Endothelial cell of umbilical vein (primary cell): ENCODE measurements at regions not wholly inside any gene's neighbourhood (a gene's known extent, or its start where the extent isn't known, plus 50 kb on each side); places are given as distances from the start of the nearest gene placed in this dataset.
"Not testable (repeated sequence)": the region's sequence is repeated elsewhere in the genome, so short reads cannot be mapped to it uniquely, and the experiment has no call there.

Experiments used
- BruUV-seq: library from RNA; stranded (reverse); fragments of 400-500 nt; replicated peaks from 2 replicates; lab custom pipeline; 2021; lab: Mats Ljungman, UMichigan
- CTCF ChIA-PET: fragments of 300-600, 350-600 bp; sonication (Branson Sonifier 250); formaldehyde crosslinking; loops from one replicate; lab custom pipeline; 2021; ENCODE audit warnings: antibody characterized with exemption, inconsistent platforms; lab: Charles Lee
- POLR2A ChIA-PET: fragments of 300-600, 350-600 bp; sonication (Branson Sonifier 250); formaldehyde crosslinking; loops from one replicate; lab custom pipeline; 2021; ENCODE audit warnings: antibody characterized with exemption, inconsistent platforms; lab: Charles Lee
- DNase-seq: peaks from one replicate; pipeline ENCODE4 v3.0.0-alpha.2; 2011; ENCODE audit warnings: low read depth, low spot score
- FAIRE-seq: peaks from 2 replicates; lab custom pipeline; 2011; peaks lifted over from hg19 to GRCh38; lab: Jason Lieb, UNC
- H2AFZ ChIP-seq: 2 replicates; pipeline ENCODE4 v1.6.0; 2012; ENCODE audit warnings: low read depth, low read length, control low read depth, inconsistent platforms
- H3K27ac ChIP-seq: 2 replicates; pipeline ENCODE4 v1.5.1; 2011; ENCODE audit warnings: low read depth, mild to moderate bottlenecking, control low read depth, low read length, moderate library complexity; ENCODE audit not compliant: insufficient read depth
- H3K27me3 ChIP-seq, 2 experiments: 2 replicates each; pipeline versions ENCODE4 v1.6.0 to v1.6.1; 2011; ENCODE audit warnings: low read length in 2 of 2, mixed read lengths in 1 of 2; ENCODE audit not compliant: control insufficient read depth in 2 of 2, insufficient read depth in 2 of 2
- H3K36me3 ChIP-seq, 2 experiments: 2 replicates in 1 of 2; 3 replicates in 1 of 2; pipeline ENCODE4 v1.5.1; 2011; ENCODE audit warnings: low read length in 2 of 2, mild to moderate bottlenecking in 1 of 2, moderate library complexity in 1 of 2; ENCODE audit not compliant: control insufficient read depth in 2 of 2, insufficient read depth in 2 of 2; ENCODE audit errors: extremely low read depth in 1 of 2
- H3K4me1 ChIP-seq: 3 replicates; pipeline ENCODE4 v1.5.1; 2011; ENCODE audit warnings: mild to moderate bottlenecking, low read length; ENCODE audit not compliant: control insufficient read depth, insufficient read depth; ENCODE audit errors: extremely low read depth
- H3K4me2 ChIP-seq: 2 replicates; pipeline ENCODE4 v1.6.1; 2011; ENCODE audit warnings: low read length, control low read depth, mixed read lengths; ENCODE audit not compliant: insufficient read depth
- H3K4me3 ChIP-seq, 3 experiments: fragments of 200-600 bp in 1 of 3; sonication (generic), shearing (Covaris generic) in 1 of 3; replicated peaks in 1 of 3; 2 replicates each; pipeline ENCODE4 v1.5.1; 2011 to 2016; ENCODE audit warnings: control low read depth in 3 of 3, low read length in 3 of 3, mild to moderate bottlenecking in 2 of 3, inconsistent platforms in 1 of 3, low read depth in 1 of 3, moderate library complexity in 1 of 3; ENCODE audit not compliant: insufficient read depth in 1 of 3
- H3K79me2 ChIP-seq: 2 replicates; pipeline ENCODE4 v1.6.0; 2012; ENCODE audit warnings: low read length, inconsistent platforms; ENCODE audit not compliant: control insufficient read depth, insufficient read depth
- H3K9ac ChIP-seq: replicated peaks from 2 replicates; pipeline ENCODE3; 2011; ENCODE audit warnings: low read length, control low read depth; ENCODE audit not compliant: insufficient read depth; ENCODE audit errors: extremely low read depth
- H3K9me1 ChIP-seq: replicated peaks from 3 replicates; pipeline ENCODE4 v1.6.0; 2011; ENCODE audit warnings: mild to moderate bottlenecking, low read length; ENCODE audit not compliant: control insufficient read depth, insufficient read depth; ENCODE audit errors: extremely low read depth
- H3K9me3 ChIP-seq: replicated peaks from 2 replicates; pipeline ENCODE4 v1.5.1; 2012; ENCODE audit warnings: low read length, inconsistent platforms; ENCODE audit not compliant: control insufficient read depth, insufficient read depth
- H4K20me1 ChIP-seq: replicated peaks from 2 replicates; pipeline ENCODE3; 2011; ENCODE audit warnings: mild to moderate bottlenecking, low read length; ENCODE audit not compliant: control insufficient read depth, insufficient read depth; ENCODE audit errors: extremely low read depth
- EZH2 ChIP-seq: IDR thresholded peaks from 2 replicates; pipeline ENCODE4 v1.6.1; 2012; ENCODE audit warnings: borderline replicate concordance, low read depth, mild to moderate bottlenecking, moderate library complexity, low read length, inconsistent platforms; ENCODE audit not compliant: severe bottlenecking
- FOS ChIP-seq: IDR thresholded peaks from 2 replicates; pipeline ENCODE4 v1.6.1; 2011; ENCODE audit warnings: mild to moderate bottlenecking, low read length, moderate library complexity, borderline replicate concordance; ENCODE audit not compliant: insufficient read depth
- GATA2 ChIP-seq: IDR thresholded peaks from 2 replicates; pipeline ENCODE4 v1.7.0; 2011; ENCODE audit warnings: low read depth, mild to moderate bottlenecking, moderate library complexity, mixed read lengths, low read length; ENCODE audit not compliant: insufficient read length, insufficient read depth
- JUN ChIP-seq: IDR thresholded peaks from 2 replicates; pipeline ENCODE4 v1.6.1; 2011; ENCODE audit warnings: borderline replicate concordance, low read depth; ENCODE audit not compliant: insufficient read length, insufficient read depth
- MYC ChIP-seq: IDR thresholded peaks from one replicate; pipeline ENCODE4 v1.6.1; 2011; ENCODE audit warnings: mild to moderate bottlenecking, low read depth, low read length
- POLR2A ChIP-seq: IDR thresholded peaks from 2 replicates; pipeline ENCODE4 v1.6.1; 2012; ENCODE audit warnings: low read depth, mild to moderate bottlenecking, control low read depth, low read length
- POLR2AphosphoS5 ChIP-seq: IDR thresholded peaks from 2 replicates; pipeline ENCODE4 v1.6.1; 2012; ENCODE audit warnings: low read depth, mild to moderate bottlenecking, control low read depth, low read length, moderate library complexity; ENCODE audit not compliant: insufficient read depth
- dilution Hi-C: fragments of 300-500 bp; cut with MboI; formaldehyde crosslinking; loops from one replicate; pipeline ENCODE4 v1.15.0; 2019; ENCODE audit warnings: low sequenced_read_pairs; ENCODE audit not compliant: extremely low pct_ligation_motif_present
- intact Hi-C: fragments of 100-400 bp; cut with micrococcal nuclease; formaldehyde crosslinking; loops from one replicate; pipeline ENCODE4 v1.10.0; 2022
- TF ChIP-seq, protein P1 (sequence below): IDR thresholded peaks from 2 replicates; pipeline ENCODE4 v1.6.1; 2011; ENCODE audit not compliant: insufficient read depth, insufficient read length
- TF ChIP-seq, protein P2 (sequence below), 2 donors: IDR thresholded peaks; 1 replicate in 1 of 2; 2 replicates in 1 of 2; pipeline ENCODE4 v1.5.1; 2011; ENCODE audit warnings: low read length in 2 of 2, mild to moderate bottlenecking in 2 of 2, moderate library complexity in 2 of 2, control low read depth in 1 of 2, inconsistent platforms in 1 of 2, low read depth in 1 of 2; ENCODE audit not compliant: insufficient read depth in 1 of 2; ENCODE audit errors: extremely low read depth in 1 of 2

DNA sequence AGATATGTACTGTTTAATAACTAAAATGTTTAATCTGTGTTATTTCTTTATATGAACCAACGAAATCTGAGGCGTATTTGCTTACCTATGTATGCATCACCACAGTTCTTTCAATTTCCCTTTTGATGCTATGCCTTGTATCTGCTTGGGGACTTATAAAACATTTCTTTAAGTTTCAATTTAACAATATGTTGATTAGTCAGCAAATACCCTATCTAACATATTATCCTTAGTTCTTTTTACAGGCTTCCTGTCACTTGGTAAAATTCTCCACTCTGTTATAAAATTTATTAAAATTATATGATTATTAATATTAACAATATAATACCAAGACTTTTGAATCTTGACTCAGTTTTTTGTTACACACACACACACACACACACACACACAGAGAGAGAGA, 174.3 kb downstream of the CPS1 start:
- dilution Hi-C loops, result no loop called here
- Histone ChIP-seq H3K4me3 (no peak overlapping the region), H3K9me1 (no peaks in the 10 kb centered on the region), H3K4me2 (no peak overlapping the region), H3K27me3 (no peaks in the 10 kb centered on the region), H3K9me3 (no peaks in the 10 kb centered on the region), H3K79me2 (no peaks in the 10 kb centered on the region), H3K4me1 (no peaks in the 10 kb centered on the region), H4K20me1 (no peaks in the 10 kb centered on the region), H3K36me3 (no peaks in the 10 kb centered on the region), H2AFZ (no peak overlapping the region), H3K27ac (no peak overlapping the region), H3K9ac (no peak overlapping the region)
- POLR2A ChIA-PET, result no interaction called here
- BruUV-seq, result no TSS peak
- TF ChIP-seq POLR2A (no peak), POLR2AphosphoS5 (no peak), FOS (no peak), JUN (no peak), MYC (no peak), GATA2 (no peak), EZH2 (no peak)
- TF ChIP-seq, protein P1, sequence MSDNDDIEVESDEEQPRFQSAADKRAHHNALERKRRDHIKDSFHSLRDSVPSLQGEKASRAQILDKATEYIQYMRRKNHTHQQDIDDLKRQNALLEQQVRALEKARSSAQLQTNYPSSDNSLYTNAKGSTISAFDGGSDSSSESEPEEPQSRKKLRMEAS, result no peak
- TF ChIP-seq, protein P2, sequence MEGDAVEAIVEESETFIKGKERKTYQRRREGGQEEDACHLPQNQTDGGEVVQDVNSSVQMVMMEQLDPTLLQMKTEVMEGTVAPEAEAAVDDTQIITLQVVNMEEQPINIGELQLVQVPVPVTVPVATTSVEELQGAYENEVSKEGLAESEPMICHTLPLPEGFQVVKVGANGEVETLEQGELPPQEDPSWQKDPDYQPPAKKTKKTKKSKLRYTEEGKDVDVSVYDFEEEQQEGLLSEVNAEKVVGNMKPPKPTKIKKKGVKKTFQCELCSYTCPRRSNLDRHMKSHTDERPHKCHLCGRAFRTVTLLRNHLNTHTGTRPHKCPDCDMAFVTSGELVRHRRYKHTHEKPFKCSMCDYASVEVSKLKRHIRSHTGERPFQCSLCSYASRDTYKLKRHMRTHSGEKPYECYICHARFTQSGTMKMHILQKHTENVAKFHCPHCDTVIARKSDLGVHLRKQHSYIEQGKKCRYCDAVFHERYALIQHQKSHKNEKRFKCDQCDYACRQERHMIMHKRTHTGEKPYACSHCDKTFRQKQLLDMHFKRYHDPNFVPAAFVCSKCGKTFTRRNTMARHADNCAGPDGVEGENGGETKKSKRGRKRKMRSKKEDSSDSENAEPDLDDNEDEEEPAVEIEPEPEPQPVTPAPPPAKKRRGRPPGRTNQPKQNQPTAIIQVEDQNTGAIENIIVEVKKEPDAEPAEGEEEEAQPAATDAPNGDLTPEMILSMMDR (IDR thresholded peaks at IDR 0.05; ENCODE audit: extremely low read depth in 1 of 2, insufficient read depth in 1 of 2, low read depth in 1 of 2, low read length in 2 of 2), result no peak
- FAIRE-seq, result no peak
- CTCF ChIA-PET, result no interaction called here
- intact Hi-C loops, result no loop called here
- no peak for DNase-seq

DNA sequence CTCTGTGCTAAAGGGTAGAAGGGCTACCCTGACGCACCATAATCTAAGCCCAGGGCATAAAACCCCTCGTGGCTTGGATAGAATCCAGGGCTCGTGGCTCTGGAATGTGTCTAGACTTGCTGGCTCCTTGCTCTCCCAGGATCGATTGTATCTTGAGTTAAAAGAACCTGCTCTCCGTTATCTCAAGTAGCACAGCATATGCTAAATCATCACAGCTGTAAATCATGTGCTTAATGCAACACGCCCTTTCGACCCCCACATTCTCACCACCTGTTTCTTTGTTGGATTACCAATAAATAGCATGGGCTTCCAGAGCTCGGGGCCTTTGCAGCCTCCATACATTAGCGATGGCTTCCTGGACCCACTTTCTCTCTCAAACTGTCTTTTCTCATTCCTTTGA, 190.4 kb downstream of the CPS1 start:
- BruUV-seq, CTCF ChIA-PET, H3K27me3 ChIP-seq, H4K20me1 ChIP-seq, H2AFZ ChIP-seq, POLR2A ChIA-PET, H3K4me1 ChIP-seq, H3K36me3 ChIP-seq, H3K4me3 ChIP-seq, H3K27ac ChIP-seq, H3K4me2 ChIP-seq, H3K79me2 ChIP-seq, intact Hi-C loops, H3K9me3 ChIP-seq, H3K9me1 ChIP-seq, FAIRE-seq, dilution Hi-C loops, DNase-seq, H3K9ac ChIP-seq: not testable (repeated sequence)
